H1 (cell line): ENCODE measurements at regions not wholly inside any gene's neighbourhood (a gene's known extent, or its start where the extent isn't known, plus 50 kb on each side); places are given as distances from the start of the nearest gene placed in this dataset.

ENCODE experiments used
- CTCF ChIA-PET: fragments of 300-600 bp; sonication (Branson Sonifier 250); formaldehyde crosslinking; loops from one replicate; lab custom pipeline; 2021; ENCODE audit not compliant: partially characterized antibody; lab: Charles Lee
- POLR2A ChIA-PET: fragments of 300-600 bp; sonication (Branson Sonifier 250); formaldehyde crosslinking; loops from one replicate; lab custom pipeline; 2021; ENCODE audit warnings: inconsistent platforms; ENCODE audit not compliant: partially characterized antibody; lab: Charles Lee
- DNase-seq, 2 experiments: peaks; one replicate each; pipeline versions ENCODE4 v3.0.0 to v3.0.0-alpha.2; 2010 to 2022; ENCODE audit warnings: low spot score in 2 of 2, low read depth in 1 of 2, mixed read lengths in 1 of 2
- FAIRE-seq: peaks from 2 replicates; lab custom pipeline; 2011; peaks lifted over from hg19 to GRCh38; lab: Jason Lieb, UNC
- H2AFZ ChIP-seq: 2 replicates; pipeline ENCODE4 v1.8.1; 2012; ENCODE audit warnings: low read length, inconsistent platforms
- H2AK5ac ChIP-seq: 2 replicates; pipeline ENCODE4 v1.6.1; 2013; ENCODE audit warnings: low read depth, low read length
- H2BK120ac ChIP-seq: replicated peaks from 2 replicates; pipeline ENCODE3; 2013; ENCODE audit warnings: low read depth, low read length, inconsistent platforms
- H2BK12ac ChIP-seq: 2 replicates; pipeline ENCODE4 v1.6.1; 2013; ENCODE audit warnings: low read depth, low read length
- H2BK15ac ChIP-seq: 2 replicates; pipeline ENCODE4 v1.6.1; 2013; ENCODE audit warnings: low read length
- H2BK20ac ChIP-seq: 2 replicates; pipeline ENCODE4 v1.6.1; 2013; ENCODE audit warnings: low read length
- H2BK5ac ChIP-seq: 2 replicates; pipeline ENCODE4 v1.6.1; 2013; ENCODE audit warnings: low read depth, low read length
- H3K14ac ChIP-seq: 2 replicates; pipeline ENCODE4 v1.6.1; 2013; ENCODE audit warnings: inconsistent platforms; ENCODE audit not compliant: insufficient read length
- H3K18ac ChIP-seq: 2 replicates; pipeline ENCODE4 v1.6.1; 2013; ENCODE audit warnings: low read length; ENCODE audit errors: extremely low read depth
- H3K23ac ChIP-seq: 2 replicates; pipeline ENCODE4 v1.6.1; 2013; ENCODE audit warnings: inconsistent platforms; ENCODE audit not compliant: insufficient read length
- H3K23me2 ChIP-seq: 2 replicates; pipeline ENCODE4 v1.6.1; 2013; ENCODE audit warnings: low read depth, low read length
- H3K27ac ChIP-seq: 2 replicates; pipeline ENCODE4 v1.6.1; 2011; ENCODE audit warnings: low read depth, low read length, inconsistent platforms
- H3K27me3 ChIP-seq, 4 experiments: replicated peaks in 1 of 4; 1 replicate in 1 of 4; 2 replicates in 3 of 4; pipeline versions ENCODE4 v1.6.1 to v1.8.1; 2011 to 2013; ENCODE audit warnings: low read length in 3 of 4, mild to moderate bottlenecking in 3 of 4, inconsistent platforms in 2 of 4, mixed read lengths in 2 of 4, moderate library complexity in 1 of 4; ENCODE audit not compliant: control insufficient read depth in 3 of 4, insufficient read depth in 3 of 4; ENCODE audit errors: extremely low read depth in 1 of 4
- H3K36me3 ChIP-seq, 4 experiments: 2 replicates each; pipeline versions ENCODE4 v1.6.1 to v1.8.1; 2011 to 2013; ENCODE audit warnings: mild to moderate bottlenecking in 4 of 4, low read length in 3 of 4, moderate library complexity in 2 of 4, control low read depth in 1 of 4, inconsistent platforms in 1 of 4; ENCODE audit not compliant: insufficient read depth in 4 of 4, control insufficient read depth in 2 of 4
- H3K4ac ChIP-seq: replicated peaks from 2 replicates; pipeline ENCODE3; 2013; ENCODE audit warnings: low read length, low read depth, mixed read lengths, inconsistent platforms; ENCODE audit not compliant: insufficient read length
- H3K4me1 ChIP-seq, 4 experiments: replicated peaks in 1 of 4; 1 replicate in 1 of 4; 2 replicates in 3 of 4; pipeline versions ENCODE4 v1.6.1 to v1.8.1; 2011 to 2013; ENCODE audit warnings: low read length in 3 of 4, inconsistent platforms in 2 of 4, mixed read lengths in 1 of 4; ENCODE audit not compliant: insufficient read depth in 4 of 4, control insufficient read depth in 3 of 4
- H3K4me2 ChIP-seq, 2 experiments: 2 replicates each; pipeline versions ENCODE4 v1.6.1 to v1.8.1; 2011 to 2013; ENCODE audit warnings: low read depth in 2 of 2, low read length in 2 of 2, control low read depth in 1 of 2, inconsistent platforms in 1 of 2, mild to moderate bottlenecking in 1 of 2; ENCODE audit not compliant: insufficient read depth in 1 of 2
- H3K4me3 ChIP-seq, 4 experiments: fragments of 200-600, 300-600 bp in 1 of 4; sonication (generic), shearing (Covaris generic), sonication (Bioruptor Twin) in 1 of 4; 2 replicates each; pipeline versions ENCODE4 v1.5.1 to v1.8.1; 2011 to 2016; ENCODE audit warnings: low read length in 4 of 4, low read depth in 3 of 4, control low read depth in 2 of 4, inconsistent platforms in 2 of 4, mild to moderate bottlenecking in 2 of 4, mixed read lengths in 1 of 4, moderate library complexity in 1 of 4; ENCODE audit not compliant: insufficient read depth in 2 of 4; ENCODE audit errors: extremely low read depth in 1 of 4
- H3K56ac ChIP-seq: replicated peaks from 2 replicates; pipeline ENCODE3; 2013; ENCODE audit warnings: low read depth, mild to moderate bottlenecking, mixed read lengths, low read length, inconsistent platforms; ENCODE audit not compliant: insufficient read length
- H3K79me1 ChIP-seq: 2 replicates; pipeline ENCODE4 v1.6.1; 2013; ENCODE audit warnings: low read depth, low read length, control low read depth
- H3K79me2 ChIP-seq, 2 experiments: 2 replicates each; pipeline versions ENCODE4 v1.6.1 to v1.8.1; 2012 to 2013; ENCODE audit warnings: low read length in 2 of 2, mild to moderate bottlenecking in 2 of 2, inconsistent platforms in 1 of 2; ENCODE audit not compliant: insufficient read depth in 2 of 2, control insufficient read depth in 1 of 2
- H3K9ac ChIP-seq, 4 experiments: replicated peaks in 1 of 4; 1 replicate in 1 of 4; 2 replicates in 3 of 4; pipeline versions ENCODE4 v1.6.1 to v1.8.1; 2011 to 2013; ENCODE audit warnings: low read depth in 3 of 4, low read length in 3 of 4, control low read depth in 2 of 4, mild to moderate bottlenecking in 2 of 4, moderate library complexity in 2 of 4, inconsistent platforms in 1 of 4; ENCODE audit errors: extremely low read depth in 1 of 4
- H3K9me3 ChIP-seq, 2 experiments: 2 replicates each; pipeline versions ENCODE4 v1.6.1 to v1.8.1; 2012 to 2013; ENCODE audit warnings: mild to moderate bottlenecking in 2 of 2, moderate library complexity in 2 of 2, control low read depth in 1 of 2, inconsistent platforms in 1 of 2, low read depth in 1 of 2, low read length in 1 of 2, mixed read lengths in 1 of 2; ENCODE audit not compliant: insufficient read depth in 2 of 2
- H4K20me1 ChIP-seq, 2 experiments: replicated peaks in 1 of 2; 2 replicates each; pipeline versions ENCODE3 to v1.8.1; 2011 to 2013; ENCODE audit warnings: inconsistent platforms in 2 of 2, low read length in 2 of 2, mild to moderate bottlenecking in 1 of 2; ENCODE audit not compliant: insufficient read depth in 2 of 2, control insufficient read depth in 1 of 2
- H4K5ac ChIP-seq: 2 replicates; pipeline ENCODE4 v1.6.1; 2013; ENCODE audit warnings: low read length, low read depth, mixed read lengths, inconsistent platforms; ENCODE audit not compliant: insufficient read length
- H4K8ac ChIP-seq: 2 replicates; pipeline ENCODE4 v1.8.0; 2013; ENCODE audit warnings: mild to moderate bottlenecking, moderate library complexity, low read length, inconsistent platforms; ENCODE audit not compliant: insufficient read depth; ENCODE audit errors: extremely low read depth
- H4K91ac ChIP-seq: replicated peaks from 2 replicates; pipeline ENCODE3; 2013; ENCODE audit warnings: low read length, mixed read lengths, inconsistent platforms; ENCODE audit not compliant: insufficient read length
- CTBP2 ChIP-seq: IDR thresholded peaks from 2 replicates; pipeline ENCODE4 v1.7.0; 2011; ENCODE audit warnings: borderline replicate concordance, mild to moderate bottlenecking, moderate library complexity, mixed read lengths, low read length; ENCODE audit not compliant: insufficient read depth, insufficient read length
- SP2 ChIP-seq: IDR thresholded peaks from 2 replicates; pipeline ENCODE4 v1.6.1; 2012; ENCODE audit warnings: mild to moderate bottlenecking, low read length, inconsistent platforms
- WGBS, 2 experiments: shearing (Covaris generic) in 1 of 2; methylation state at CpG; one replicate each; pipeline versions ENCODE4 v1.1.6 to v1.1.7; 2013 to 2015; ENCODE audit warnings: low lambda C conversion rate in 2 of 2, mixed read lengths in 2 of 2, inconsistent platforms in 1 of 2, low coverage in 1 of 2, missing lambda C conversion rate in 1 of 2; ENCODE audit not compliant: insufficient replicate concordance in 2 of 2, insufficient coverage in 1 of 2, insufficient read length in 1 of 2; ENCODE audit errors: extremely low coverage in 1 of 2, missing lambda C conversion rate in 1 of 2; 5-methylcytosine and 5-hydroxymethylcytosine counted together

DNA sequence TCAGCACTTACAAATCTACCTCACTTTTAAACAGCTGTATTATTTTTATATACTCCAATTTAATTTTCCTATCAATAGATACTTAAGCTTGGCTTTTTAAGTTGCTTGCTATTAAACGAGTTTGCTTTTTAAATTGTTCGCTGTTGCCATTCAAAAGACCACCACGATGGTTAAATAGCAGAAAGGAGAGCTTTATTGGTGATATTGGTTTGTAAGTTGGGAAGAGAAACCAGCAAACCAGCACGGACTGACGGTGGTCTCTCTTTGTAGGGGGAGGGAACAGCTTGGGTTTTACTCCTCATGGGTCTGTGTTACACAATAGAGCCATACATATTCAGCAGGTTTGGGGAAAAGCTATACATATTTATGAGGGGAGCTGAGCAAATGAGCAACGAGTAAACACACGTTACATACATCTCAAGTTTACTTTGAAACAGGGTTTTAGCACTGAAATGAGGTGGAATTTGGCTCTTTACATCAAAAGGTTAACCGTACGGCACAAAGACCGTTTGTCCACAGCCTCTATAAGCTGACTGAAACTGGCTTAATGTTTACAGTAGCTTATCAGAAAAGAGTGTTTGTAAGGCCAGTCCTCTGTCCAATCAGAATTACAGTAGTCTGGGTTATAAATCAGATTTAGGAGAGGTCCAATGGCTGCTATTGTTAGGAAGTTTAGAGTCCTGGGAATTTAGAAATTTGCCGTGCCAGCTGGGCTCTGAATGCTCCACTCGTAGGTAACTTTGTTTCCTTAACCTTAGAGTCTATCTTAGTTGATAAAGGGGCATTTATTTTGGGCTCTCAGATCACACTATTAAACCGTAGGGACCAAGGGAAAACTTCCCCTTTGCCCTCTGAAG lies 69.7 kb upstream of the DHRS4 start:
- H4K5ac ChIP-seq = no peak overlapping the region
- H2BK5ac ChIP-seq = no peak overlapping the region
- H3K23me2 ChIP-seq = no peaks in the 10 kb centered on the region
- no peak overlapping the region for H3K4me3 ChIP-seq
- H3K14ac ChIP-seq = no peak overlapping the region
- no peak overlapping the region for H3K9ac ChIP-seq
- WGBS, 2 experiments = 79% methylated on average over 13 of the region's 13 CpGs; no CpG with 5 or more reads in 1 of the 2 experiments
- H3K27me3 ChIP-seq = no peaks in the 10 kb centered on the region
- H4K20me1 ChIP-seq = no peaks in the 10 kb centered on the region
- no peak overlapping the region for H3K23ac ChIP-seq
- no peak overlapping the region for H3K56ac ChIP-seq
- no peak overlapping the region for H2AK5ac ChIP-seq
- FAIRE-seq = no peak
- H2BK20ac ChIP-seq = no peak overlapping the region
- no peak overlapping the region for H4K91ac ChIP-seq
- no peaks in the 10 kb centered on the region for H3K36me3 ChIP-seq
- H3K4me1 ChIP-seq = no peaks in the 10 kb centered on the region
- ChIA-PET POLR2A (no interaction called here), CTCF (interaction anchor here (0.6 to 1.7 kb wide), 4 partner anchors 25 to 179 kb away, joined by 3 to 7 read pairs (median 4); no protein-coding TSS in a partner anchor)
- no peaks in the 10 kb centered on the region for H3K79me2 ChIP-seq
- no peak overlapping the region for H2BK12ac ChIP-seq
- no peak overlapping the region for H4K8ac ChIP-seq
- H3K79me1 ChIP-seq = no peaks in the 10 kb centered on the region
- no peak overlapping the region for H3K4me2 ChIP-seq
- peaks cover 11 to 15% of the 10 kb centered on the region in 2 experiments for H3K9me3 ChIP-seq
- H2BK15ac ChIP-seq = no peak overlapping the region
- H3K4ac ChIP-seq = no peak overlapping the region
- no peak overlapping the region for H3K18ac ChIP-seq
- H2AFZ ChIP-seq = peak overlapping the region; percentile 95; the same call in 1 of the 2 replicates
- no peak for DNase-seq
- no peak overlapping the region for H3K27ac ChIP-seq
- TF ChIP-seq SP2 (no peak), CTBP2 (no peak)
- no peak overlapping the region for H2BK120ac ChIP-seq
